ENCODE measurements at regions not wholly inside any gene's neighbourhood (a gene's known extent, or its start where the extent isn't known, plus 50 kb on each side); places are given as distances from the start of the nearest gene placed in this dataset.

DNA sequence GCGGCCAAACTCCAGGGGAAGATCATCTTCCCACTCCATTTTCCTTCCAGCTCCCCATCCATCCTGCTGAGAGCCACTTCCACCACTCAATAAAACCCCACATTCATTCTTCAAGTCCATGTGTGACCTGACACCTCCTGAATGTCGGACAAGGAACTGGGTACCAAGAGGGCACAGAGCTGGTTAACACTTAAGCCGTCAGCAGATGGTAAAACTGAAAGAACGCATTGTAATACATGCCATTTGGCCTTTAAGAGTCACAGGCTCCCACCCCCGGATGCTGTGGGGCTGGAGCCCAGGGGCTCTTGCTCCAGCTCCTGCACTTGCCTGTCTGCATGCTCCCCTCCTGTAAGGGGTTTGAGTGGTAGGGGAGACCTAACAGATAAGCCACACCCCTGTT lies 753.9 kb downstream of the COL12A1 start:
- TF ChIP-seq, protein P1, sequence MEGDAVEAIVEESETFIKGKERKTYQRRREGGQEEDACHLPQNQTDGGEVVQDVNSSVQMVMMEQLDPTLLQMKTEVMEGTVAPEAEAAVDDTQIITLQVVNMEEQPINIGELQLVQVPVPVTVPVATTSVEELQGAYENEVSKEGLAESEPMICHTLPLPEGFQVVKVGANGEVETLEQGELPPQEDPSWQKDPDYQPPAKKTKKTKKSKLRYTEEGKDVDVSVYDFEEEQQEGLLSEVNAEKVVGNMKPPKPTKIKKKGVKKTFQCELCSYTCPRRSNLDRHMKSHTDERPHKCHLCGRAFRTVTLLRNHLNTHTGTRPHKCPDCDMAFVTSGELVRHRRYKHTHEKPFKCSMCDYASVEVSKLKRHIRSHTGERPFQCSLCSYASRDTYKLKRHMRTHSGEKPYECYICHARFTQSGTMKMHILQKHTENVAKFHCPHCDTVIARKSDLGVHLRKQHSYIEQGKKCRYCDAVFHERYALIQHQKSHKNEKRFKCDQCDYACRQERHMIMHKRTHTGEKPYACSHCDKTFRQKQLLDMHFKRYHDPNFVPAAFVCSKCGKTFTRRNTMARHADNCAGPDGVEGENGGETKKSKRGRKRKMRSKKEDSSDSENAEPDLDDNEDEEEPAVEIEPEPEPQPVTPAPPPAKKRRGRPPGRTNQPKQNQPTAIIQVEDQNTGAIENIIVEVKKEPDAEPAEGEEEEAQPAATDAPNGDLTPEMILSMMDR (IDR thresholded peaks at IDR 0.05), result no peak
- TF ChIP-seq EP300 (IDR thresholded peaks at IDR 0.05), result no peak

Measured in upper lobe of left lung (tissue), 4 donors.